AG08395 (cell line): ENCODE measurements at regions not wholly inside any gene's neighbourhood (a gene's known extent, or its start where the extent isn't known, plus 50 kb on each side); places are given as distances from the start of the nearest gene placed in this dataset.

ENCODE experiments used
- DNase-seq: peaks from one replicate; pipeline ENCODE4 v3.0.0; 2012; ENCODE audit warnings: mixed read lengths, low spot score

- DNase-seq = no peak
These were observed 52.9 kb upstream of the IRX1 start for GRCh38 chr5:3542769-3543168.

- no peak for DNase-seq
These were observed 53.5 kb upstream of the IRX1 start for GRCh38 chr5:3542158-3542557.

- DNase-seq = no peak
These were observed 56.7 kb upstream of the IRX1 start for GRCh38 chr5:3538886-3539285.

- DNase-seq = no peak
These were observed 57.7 kb upstream of the IRX1 start for GRCh38 chr5:3537942-3538341.

GRCh38 chr5:3535414-3536211, 60.0 kb upstream of the IRX1 start:
- no peak for DNase-seq

- no peak for DNase-seq
These were observed 60.6 kb upstream of the IRX1 start for GRCh38 chr5:3534997-3535396.

- no peak for DNase-seq
These were observed 64.2 kb upstream of the IRX1 start for GRCh38 chr5:3531320-3531986.

GRCh38 chr5:3530251-3530650, 65.4 kb upstream of the IRX1 start:
- DNase-seq = no peak

GRCh38 chr5:3526551-3527185, 69.0 kb upstream of the IRX1 start:
- DNase-seq = no peak

GRCh38 chr5:3522491-3522890, 73.1 kb upstream of the IRX1 start:
- no peak for DNase-seq

- DNase-seq = no peak
These were observed 77.1 kb upstream of the IRX1 start for GRCh38 chr5:3518576-3518975.

- DNase-seq = no peak
These were observed 77.6 kb upstream of the IRX1 start for GRCh38 chr5:3518051-3518450.

- no peak for DNase-seq
These were observed 78.3 kb upstream of the IRX1 start for GRCh38 chr5:3517348-3517747.

GRCh38 chr5:3512361-3513095, 83.1 kb upstream of the IRX1 start:
- DNase-seq = no peak

GRCh38 chr5:3511934-3512333, 83.7 kb upstream of the IRX1 start:
- DNase-seq = no peak

- no peak for DNase-seq
These were observed 84.1 kb upstream of the IRX1 start for GRCh38 chr5:3511519-3511918.

GRCh38 chr5:3510642-3511417, 84.8 kb upstream of the IRX1 start:
- no peak for DNase-seq

- DNase-seq = no peak
These were observed 86.3 kb upstream of the IRX1 start for GRCh38 chr5:3509290-3509689.

GRCh38 chr5:3508395-3508794, 87.2 kb upstream of the IRX1 start:
- DNase-seq = no peak

GRCh38 chr5:3490957-3491507, 104.6 kb upstream of the IRX1 start:
- DNase-seq = no peak

GRCh38 chr5:3489239-3489843, 106.3 kb upstream of the IRX1 start:
- no peak for DNase-seq
